Fibroblast of skin of abdomen (primary cell): ENCODE measurements at regions not wholly inside any gene's neighbourhood (a gene's known extent, or its start where the extent isn't known, plus 50 kb on each side); places are given as distances from the start of the nearest gene placed in this dataset.
"Not testable (repeated sequence)": the region's sequence is repeated elsewhere in the genome, so short reads cannot be mapped to it uniquely, and the experiment has no call there.

Experiments used
- DNase-seq: peaks from one replicate; pipeline ENCODE4 v3.0.0-alpha.2; 2013

DNA sequence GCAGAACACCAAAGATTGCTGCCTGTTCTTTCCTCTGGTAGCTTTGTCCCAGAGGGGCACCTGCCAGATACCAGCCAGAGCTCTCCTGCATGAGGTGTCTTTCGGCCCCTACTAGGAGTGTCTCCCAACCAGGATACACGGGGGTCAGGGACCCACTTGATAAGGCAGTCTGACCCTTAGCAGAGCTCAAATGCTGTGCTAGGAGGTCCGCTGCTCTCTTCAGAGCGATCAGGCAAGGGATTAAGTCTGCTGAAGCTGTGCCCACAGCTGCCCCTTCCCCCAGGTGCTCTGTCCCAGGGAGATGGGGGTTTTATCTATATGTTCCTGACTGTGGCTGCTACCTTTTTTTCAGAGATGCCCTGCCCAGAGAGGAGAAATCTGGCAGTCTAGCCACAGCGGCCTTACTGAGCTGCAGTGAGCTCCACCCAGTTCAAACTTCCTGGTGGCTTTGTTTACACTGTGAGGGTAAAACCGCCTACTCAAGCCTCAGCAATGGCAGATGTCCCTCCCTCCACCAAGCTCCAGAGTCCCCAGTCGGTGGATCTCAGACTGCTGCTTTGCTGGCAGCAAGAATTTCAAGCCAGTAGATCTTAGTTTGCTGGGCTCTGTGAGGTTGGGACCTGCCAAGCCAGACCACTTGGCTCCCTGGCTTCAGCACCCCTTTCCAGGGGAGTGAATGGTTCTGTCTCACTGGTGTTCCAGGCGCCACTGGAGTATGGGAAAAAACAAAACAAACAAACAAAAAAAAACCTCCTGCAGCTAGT, 52.0 kb upstream of the TMTC2 start:
- DNase-seq, result not testable (repeated sequence)

DNA sequence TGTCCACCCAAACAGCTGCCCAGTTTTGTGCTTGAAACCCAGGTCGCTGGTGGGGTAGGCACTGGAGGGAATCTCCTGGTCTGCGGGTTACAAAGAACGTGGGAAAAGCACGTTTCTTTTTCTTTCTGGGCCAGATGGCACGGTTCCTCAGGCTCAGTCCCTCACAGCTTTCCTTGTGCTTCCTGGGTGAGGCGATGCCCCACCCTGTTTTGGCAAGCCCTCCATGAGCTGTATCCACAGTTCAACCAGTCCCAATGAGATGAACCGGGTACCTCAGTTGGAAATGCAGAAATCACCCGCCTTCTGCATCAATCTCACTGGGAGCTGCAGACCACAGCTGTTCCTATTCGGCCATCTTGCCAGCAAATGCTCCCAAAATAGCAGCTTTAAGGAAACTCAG, 51.4 kb upstream of the TMTC2 start:
- no peak for DNase-seq
